ENCODE measurements at regions not wholly inside any gene's neighbourhood (a gene's known extent, or its start where the extent isn't known, plus 50 kb on each side); places are given as distances from the start of the nearest gene placed in this dataset.

GRCh38 chr10:3401491-3401938, 228.9 kb upstream of the PITRM1 start:
- no peaks in the 10 kb centered on the region for H3K9me3 ChIP-seq
- ATAC-seq (no peak), DNase-seq (no peak)
- no peaks in the 10 kb centered on the region for H3K36me3 ChIP-seq
- H3K27ac ChIP-seq: no peak overlapping the region
- WGBS (ENCODE audit: insufficient coverage, low coverage, low lambda C conversion rate, missing lambda C conversion rate): 39% methylated on average over 6 of the region's 6 CpGs
- intact Hi-C loops (cut with DNase I): no loop called here
- H3K27me3 ChIP-seq: no peaks in the 10 kb centered on the region
- H3K4me3 ChIP-seq: no peak overlapping the region
- no peaks in the 10 kb centered on the region for H3K4me1 ChIP-seq
- TF ChIP-seq, protein P1, sequence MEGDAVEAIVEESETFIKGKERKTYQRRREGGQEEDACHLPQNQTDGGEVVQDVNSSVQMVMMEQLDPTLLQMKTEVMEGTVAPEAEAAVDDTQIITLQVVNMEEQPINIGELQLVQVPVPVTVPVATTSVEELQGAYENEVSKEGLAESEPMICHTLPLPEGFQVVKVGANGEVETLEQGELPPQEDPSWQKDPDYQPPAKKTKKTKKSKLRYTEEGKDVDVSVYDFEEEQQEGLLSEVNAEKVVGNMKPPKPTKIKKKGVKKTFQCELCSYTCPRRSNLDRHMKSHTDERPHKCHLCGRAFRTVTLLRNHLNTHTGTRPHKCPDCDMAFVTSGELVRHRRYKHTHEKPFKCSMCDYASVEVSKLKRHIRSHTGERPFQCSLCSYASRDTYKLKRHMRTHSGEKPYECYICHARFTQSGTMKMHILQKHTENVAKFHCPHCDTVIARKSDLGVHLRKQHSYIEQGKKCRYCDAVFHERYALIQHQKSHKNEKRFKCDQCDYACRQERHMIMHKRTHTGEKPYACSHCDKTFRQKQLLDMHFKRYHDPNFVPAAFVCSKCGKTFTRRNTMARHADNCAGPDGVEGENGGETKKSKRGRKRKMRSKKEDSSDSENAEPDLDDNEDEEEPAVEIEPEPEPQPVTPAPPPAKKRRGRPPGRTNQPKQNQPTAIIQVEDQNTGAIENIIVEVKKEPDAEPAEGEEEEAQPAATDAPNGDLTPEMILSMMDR (IDR thresholded peaks at IDR 0.05): no peak

DNA sequence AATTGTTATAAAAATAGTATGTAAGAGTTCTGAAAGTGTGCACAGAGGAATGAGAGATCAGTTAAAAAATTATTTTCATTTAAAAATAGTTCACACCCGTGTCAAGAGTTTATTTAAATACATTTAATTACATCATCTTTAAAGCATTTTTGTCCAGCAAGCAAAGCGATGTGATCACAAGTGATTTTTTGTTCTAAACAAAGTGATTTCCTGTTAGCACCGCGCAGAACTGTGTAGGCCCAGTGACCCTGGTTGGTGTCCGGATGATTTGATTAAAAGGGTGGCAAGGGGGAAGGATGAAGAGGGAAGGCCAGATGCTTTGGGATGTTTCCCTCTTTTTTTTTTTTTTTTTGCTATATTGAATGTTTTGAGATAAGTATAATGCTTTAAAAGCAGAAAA, 227.8 kb upstream of the PITRM1 start:
- 35% methylated on average over 5 of the region's 5 CpGs for WGBS (ENCODE audit: insufficient coverage, low coverage, low lambda C conversion rate, missing lambda C conversion rate)

DNA sequence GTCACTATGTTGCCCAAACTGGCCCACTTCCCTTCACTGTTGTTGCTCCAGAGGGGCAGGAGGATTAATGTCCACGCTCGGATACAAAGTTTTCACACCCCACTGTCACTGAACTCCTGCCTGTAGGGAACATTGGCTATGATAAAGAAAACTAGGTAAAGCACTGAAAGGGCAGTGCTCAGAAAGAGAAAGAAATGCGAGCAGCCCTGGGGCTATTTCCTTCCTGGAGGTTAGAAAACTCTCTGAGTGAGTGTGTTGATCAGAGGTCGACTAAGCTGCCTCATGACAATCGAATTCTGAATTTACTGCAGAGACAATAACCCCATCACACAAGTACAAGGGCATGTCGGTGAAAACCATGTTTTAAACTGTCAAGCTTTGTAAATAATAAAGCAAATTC, 227.2 kb upstream of the PITRM1 start:
- Histone ChIP-seq H3K27ac (peak overlapping the region in 1 of 3 donors; percentile 24), H3K4me1 (no peaks in the 10 kb centered on the region), H3K36me3 (no peaks in the 10 kb centered on the region), H3K4me3 (no peak overlapping the region), H3K9me3 (no peaks in the 10 kb centered on the region), H3K27me3 (no peaks in the 10 kb centered on the region)
- ATAC-seq (peak in 2 of 4 donors; percentile 7 to 13), DNase-seq (no peak)
- 37% methylated on average over 6 of the region's 6 CpGs for WGBS (ENCODE audit: insufficient coverage, low coverage, low lambda C conversion rate, missing lambda C conversion rate)
- TF ChIP-seq, protein P1 (IDR thresholded peaks at IDR 0.05): no peak
- TF ChIP-seq POLR2A (IDR thresholded peaks at IDR 0.05): no peak
- intact Hi-C loops (cut with DNase I): no loop called here

More for the DNA sequence above, 227.8 kb upstream of the PITRM1 start:
- no peak overlapping the region for H3K4me3 ChIP-seq
- TF ChIP-seq, protein P1 (IDR thresholded peaks at IDR 0.05): no peak
- no peak for TF ChIP-seq POLR2A (IDR thresholded peaks at IDR 0.05)
- H3K9me3 ChIP-seq: no peaks in the 10 kb centered on the region
- H3K27me3 ChIP-seq: no peaks in the 10 kb centered on the region
- intact Hi-C loops (cut with DNase I): no loop called here
- no peaks in the 10 kb centered on the region for H3K36me3 ChIP-seq
- peak overlapping the region in 1 of 3 donors; percentile 24 for H3K27ac ChIP-seq
- DNase-seq: peak in 1 of 3 donors; percentile 28
- peak; percentile 57 to 61 (median 58) for ATAC-seq
- no peaks in the 10 kb centered on the region for H3K4me1 ChIP-seq

GRCh38 chr10:3398825-3399646, 226.5 kb upstream of the PITRM1 start:
- H3K4me3 ChIP-seq: no peak overlapping the region
- 77% methylated on average over 29 of the region's 46 CpGs for WGBS (ENCODE audit: insufficient coverage, low coverage, low lambda C conversion rate, missing lambda C conversion rate)
- DNase-seq (peak in 1 of 3 donors; percentile 53), ATAC-seq (peak; percentile 66 to 79 (median 75))
- peak overlapping the region in 1 of 3 donors; percentile 15 for H3K27ac ChIP-seq
- H3K27me3 ChIP-seq: no peaks in the 10 kb centered on the region
- no peaks in the 10 kb centered on the region for H3K4me1 ChIP-seq
- intact Hi-C loops (cut with DNase I): no loop called here
- no peaks in the 10 kb centered on the region for H3K9me3 ChIP-seq
- TF ChIP-seq, protein P1 (IDR thresholded peaks at IDR 0.05): no peak
- no peak for TF ChIP-seq POLR2A (IDR thresholded peaks at IDR 0.05)
- no peaks in the 10 kb centered on the region for H3K36me3 ChIP-seq

Measured in right lobe of liver (tissue), 6 donors.